NT2/D1 (cell line): ENCODE measurements at regions not wholly inside any gene's neighbourhood (a gene's known extent, or its start where the extent isn't known, plus 50 kb on each side); places are given as distances from the start of the nearest gene placed in this dataset.

Experiments
- SUZ12 ChIP-seq: IDR thresholded peaks from 2 replicates; pipeline ENCODE4 v1.6.1; 2011; ENCODE audit not compliant: insufficient read length, insufficient read depth; ENCODE audit errors: extremely low read depth
- YY1 ChIP-seq: IDR thresholded peaks from 2 replicates; pipeline ENCODE4 v1.6.1; 2011; ENCODE audit not compliant: insufficient read length, insufficient read depth
- ZNF274 ChIP-seq: IDR thresholded peaks from 2 replicates; pipeline ENCODE4 v1.6.1; 2011; ENCODE audit warnings: mild to moderate bottlenecking, low read depth, low read length

DNA sequence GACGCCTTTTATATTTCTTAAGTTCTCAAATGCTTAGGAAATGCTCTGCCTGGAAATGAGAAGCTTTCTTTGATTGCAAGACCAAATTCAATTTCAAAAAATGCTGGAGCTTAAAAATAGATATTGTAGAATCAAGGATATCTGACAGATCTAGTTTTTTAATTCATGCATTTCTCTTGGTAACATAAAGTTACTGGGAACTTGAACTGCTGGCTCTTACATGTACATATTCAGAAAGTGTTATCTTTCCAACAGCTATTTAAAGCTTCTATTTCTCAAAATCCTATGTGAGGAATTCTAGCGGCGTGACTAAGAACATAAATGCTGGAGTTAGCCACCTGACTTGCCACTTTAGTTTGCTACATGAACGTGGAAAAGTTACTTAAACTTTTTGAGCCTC, 109.3 kb downstream of the C3orf38 start:
- no peak for TF ChIP-seq ZNF274
- TF ChIP-seq SUZ12: no peak
- TF ChIP-seq YY1: no peak
